K562 (cell line): ENCODE measurements at regions not wholly inside any gene's neighbourhood (a gene's known extent, or its start where the extent isn't known, plus 50 kb on each side); places are given as distances from the start of the nearest gene placed in this dataset.

ENCODE experiments used
- CC2D1A ChIP-seq: fragments of 450-650 bp; IDR thresholded peaks from 2 replicates; pipeline ENCODE4 v1.6.1; 2017; ENCODE audit warnings: mild to moderate bottlenecking
- GABPB1 ChIP-seq: sonication (generic); formaldehyde crosslinking; IDR thresholded peaks from 2 replicates; pipeline ENCODE4 v1.8.0; 2022; ENCODE audit warnings: mild to moderate bottlenecking, missing genetic modification reagents
- MAZ ChIP-seq, 2 experiments: fragments of 450-650 bp in 1 of 2; sonication (generic) in 1 of 2; formaldehyde crosslinking; IDR thresholded peaks in 1 of 2; conservative IDR thresholded peaks in 1 of 2; 2 replicates each; pipeline versions ENCODE4 v1.4.0 to v1.5.0; 2020; ENCODE audit warnings: mild to moderate bottlenecking in 1 of 2, missing genetic modification reagents in 1 of 2
- POLR2A ChIP-seq: fragments of 450-650 bp; conservative IDR thresholded peaks from 2 replicates; pipeline ENCODE4 v1.6.1; 2016
- POLR3A ChIP-seq: IDR thresholded peaks from 2 replicates; pipeline ENCODE4 v1.6.1; 2011; ENCODE audit warnings: borderline replicate concordance, mild to moderate bottlenecking, moderate library complexity; ENCODE audit not compliant: insufficient read length, insufficient read depth; ENCODE audit errors: extremely low read depth
- RBM25 ChIP-seq: fragments of 200-400 bp; formaldehyde crosslinking; IDR thresholded peaks from 2 replicates; pipeline ENCODE4 v1.6.1; 2018; ENCODE audit warnings: low read length, low read depth, moderate library complexity; ENCODE audit not compliant: severe bottlenecking
- SNIP1 ChIP-seq: fragments of 450-650 bp; IDR thresholded peaks from 2 replicates; pipeline ENCODE4 v1.7.1; 2017; ENCODE audit warnings: low read depth, mild to moderate bottlenecking
- SPI1 ChIP-seq: IDR thresholded peaks from 2 replicates; pipeline ENCODE4 v1.6.1; 2011; ENCODE audit warnings: low read depth, low read length, control low read depth, borderline replicate concordance
- TEAD4 ChIP-seq, 2 experiments: sonication (generic) in 1 of 2; formaldehyde crosslinking in 1 of 2; IDR thresholded peaks; 2 replicates each; pipeline versions ENCODE4 v1.6.1 to v1.8.0; 2012 to 2022; ENCODE audit warnings: borderline replicate concordance in 1 of 2, inconsistent platforms in 1 of 2, low read length in 1 of 2, mild to moderate bottlenecking in 1 of 2, missing genetic modification reagents in 1 of 2
- TF ChIP-seq, protein P1 (sequence below), 3 experiments: IDR thresholded peaks in 2 of 3; conservative IDR thresholded peaks in 1 of 3; 2 replicates each; pipeline ENCODE4 v1.5.1; 2011 to 2012; ENCODE audit warnings: low read length in 3 of 3, mild to moderate bottlenecking in 3 of 3, control low read depth in 2 of 3, improper control_type of control experiment in 1 of 3, inconsistent platforms in 1 of 3, low read depth in 1 of 3, mixed read lengths in 1 of 3, moderate library complexity in 1 of 3; ENCODE audit not compliant: insufficient read depth in 2 of 3
- TF ChIP-seq, protein P2 (sequence below): sonication (generic); formaldehyde crosslinking; IDR thresholded peaks from 2 replicates; pipeline ENCODE4 v1.8.0; 2022; ENCODE audit warnings: mild to moderate bottlenecking, missing genetic modification reagents
- TF ChIP-seq, protein P3 (sequence below), 2 experiments: fragments of 450-650 bp in 1 of 2; sonication (generic) in 1 of 2; formaldehyde crosslinking in 1 of 2; IDR thresholded peaks in 1 of 2; conservative IDR thresholded peaks in 1 of 2; 2 replicates each; pipeline versions ENCODE4 v1.6.1 to v1.8.1; 2016 to 2023; ENCODE audit warnings: mild to moderate bottlenecking in 2 of 2, moderate library complexity in 2 of 2, inconsistent platforms in 1 of 2, missing genetic modification reagents in 1 of 2
- TF ChIP-seq, protein P4 (sequence below): fragments of 450-650 bp; formaldehyde crosslinking; IDR thresholded peaks from 2 replicates; pipeline ENCODE4 v1.4.0; 2020; ENCODE audit warnings: mild to moderate bottlenecking, mixed read lengths

DNA sequence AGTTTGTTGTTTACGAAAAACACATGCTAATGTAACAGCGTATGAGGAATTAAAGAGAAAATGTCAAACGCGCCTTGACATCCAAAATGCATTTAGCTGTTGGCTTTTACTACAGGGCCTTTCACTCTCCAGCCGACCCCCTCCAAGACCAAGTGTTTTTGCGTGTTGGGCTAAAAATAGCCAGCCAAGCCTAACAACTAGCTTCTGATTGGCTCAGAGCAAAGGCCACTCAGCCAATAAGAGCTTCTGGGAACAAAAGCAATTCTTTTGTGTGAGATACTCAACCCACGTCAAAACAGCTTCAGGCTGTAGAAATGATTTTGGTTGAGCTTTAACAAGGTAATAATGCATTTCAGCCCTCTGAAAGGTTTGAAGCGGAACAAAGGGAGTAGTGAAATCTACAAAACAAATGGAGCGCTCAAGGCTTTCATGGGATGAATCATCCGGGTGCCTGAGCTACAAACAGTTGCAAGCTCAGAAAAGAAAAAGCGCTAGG is 198.7 kb upstream of the DCN start:
- TF ChIP-seq RBM25 (no peak), GABPB1 (CRISPR knock-in tag) (no peak), POLR3A (no peak), MAZ (CRISPR knock-in tag; conservative IDR thresholded peaks at IDR 0.05 in 1 of 2, IDR thresholded peaks at IDR 0.05 in 1 of 2) (no peak), TEAD4 (IDR thresholded peaks at IDR 0.05; ENCODE audit: low read length) (no peak), TEAD4 (CRISPR knock-in tag; IDR thresholded peaks at IDR 0.05; ENCODE audit: borderline replicate concordance) (no peak), POLR2A (no peak), CC2D1A (no peak), SNIP1 (no peak), SPI1 (no peak)
- TF ChIP-seq, protein P1, sequence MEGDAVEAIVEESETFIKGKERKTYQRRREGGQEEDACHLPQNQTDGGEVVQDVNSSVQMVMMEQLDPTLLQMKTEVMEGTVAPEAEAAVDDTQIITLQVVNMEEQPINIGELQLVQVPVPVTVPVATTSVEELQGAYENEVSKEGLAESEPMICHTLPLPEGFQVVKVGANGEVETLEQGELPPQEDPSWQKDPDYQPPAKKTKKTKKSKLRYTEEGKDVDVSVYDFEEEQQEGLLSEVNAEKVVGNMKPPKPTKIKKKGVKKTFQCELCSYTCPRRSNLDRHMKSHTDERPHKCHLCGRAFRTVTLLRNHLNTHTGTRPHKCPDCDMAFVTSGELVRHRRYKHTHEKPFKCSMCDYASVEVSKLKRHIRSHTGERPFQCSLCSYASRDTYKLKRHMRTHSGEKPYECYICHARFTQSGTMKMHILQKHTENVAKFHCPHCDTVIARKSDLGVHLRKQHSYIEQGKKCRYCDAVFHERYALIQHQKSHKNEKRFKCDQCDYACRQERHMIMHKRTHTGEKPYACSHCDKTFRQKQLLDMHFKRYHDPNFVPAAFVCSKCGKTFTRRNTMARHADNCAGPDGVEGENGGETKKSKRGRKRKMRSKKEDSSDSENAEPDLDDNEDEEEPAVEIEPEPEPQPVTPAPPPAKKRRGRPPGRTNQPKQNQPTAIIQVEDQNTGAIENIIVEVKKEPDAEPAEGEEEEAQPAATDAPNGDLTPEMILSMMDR (IDR thresholded peaks at IDR 0.05 in 2 of 3, conservative IDR thresholded peaks at IDR 0.05 in 1 of 3; ENCODE audit: insufficient read depth in 2 of 3, low read depth in 1 of 3, low read length in 3 of 3) = no peak
- TF ChIP-seq, protein P2, sequence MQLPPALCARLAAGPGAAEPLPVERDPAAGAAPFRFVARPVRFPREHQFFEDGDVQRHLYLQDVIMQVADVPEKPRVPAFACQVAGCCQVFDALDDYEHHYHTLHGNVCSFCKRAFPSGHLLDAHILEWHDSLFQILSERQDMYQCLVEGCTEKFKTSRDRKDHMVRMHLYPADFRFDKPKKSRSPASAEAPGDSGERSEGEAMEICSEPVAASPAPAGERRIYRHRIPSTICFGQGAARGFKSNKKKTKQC (CRISPR knock-in tag) = no peak
- TF ChIP-seq, protein P3, sequence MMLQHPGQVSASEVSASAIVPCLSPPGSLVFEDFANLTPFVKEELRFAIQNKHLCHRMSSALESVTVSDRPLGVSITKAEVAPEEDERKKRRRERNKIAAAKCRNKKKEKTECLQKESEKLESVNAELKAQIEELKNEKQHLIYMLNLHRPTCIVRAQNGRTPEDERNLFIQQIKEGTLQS (IDR thresholded peaks at IDR 0.05) = no peak
- TF ChIP-seq, protein P3 (CRISPR knock-in tag; conservative IDR thresholded peaks at IDR 0.05) = no peak
- TF ChIP-seq, protein P4, sequence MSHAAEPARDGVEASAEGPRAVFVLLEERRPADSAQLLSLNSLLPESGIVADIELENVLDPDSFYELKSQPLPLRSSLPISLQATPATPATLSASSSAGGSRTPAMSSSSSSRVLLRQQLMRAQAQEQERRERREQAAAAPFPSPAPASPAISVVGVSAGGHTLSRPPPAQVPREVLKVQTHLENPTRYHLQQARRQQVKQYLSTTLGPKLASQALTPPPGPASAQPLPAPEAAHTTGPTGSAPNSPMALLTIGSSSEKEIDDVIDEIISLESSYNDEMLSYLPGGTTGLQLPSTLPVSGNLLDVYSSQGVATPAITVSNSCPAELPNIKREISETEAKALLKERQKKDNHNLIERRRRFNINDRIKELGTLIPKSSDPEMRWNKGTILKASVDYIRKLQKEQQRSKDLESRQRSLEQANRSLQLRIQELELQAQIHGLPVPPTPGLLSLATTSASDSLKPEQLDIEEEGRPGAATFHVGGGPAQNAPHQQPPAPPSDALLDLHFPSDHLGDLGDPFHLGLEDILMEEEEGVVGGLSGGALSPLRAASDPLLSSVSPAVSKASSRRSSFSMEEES (CRISPR knock-in tag) = no peak
